ENCODE measurements at regions not wholly inside any gene's neighbourhood (a gene's known extent, or its start where the extent isn't known, plus 50 kb on each side); places are given as distances from the start of the nearest gene placed in this dataset.

GRCh38 chr13:40442231-40442630 is 224.2 kb downstream of the FOXO1 start:
- H3K36me3 ChIP-seq, result no peaks in the 10 kb centered on the region
- H3K27ac Mint-ChIP-seq, result no peak overlapping the region
- H3K4me3 ChIP-seq, result no peak overlapping the region
- H3K27ac ChIP-seq, result no peak overlapping the region
- no peaks in the 10 kb centered on the region for H3K9me3 ChIP-seq (ENCODE audit: low read depth)
- H4K20me1 ChIP-seq (ENCODE audit: low read depth), result no peaks in the 10 kb centered on the region
- H3K4me1 ChIP-seq, result peaks cover 15% of the 10 kb centered on the region
- no peaks in the 10 kb centered on the region for H3K79me2 ChIP-seq (ENCODE audit: low read depth)
- peaks cover 38% of the 10 kb centered on the region for H3K4me1 Mint-ChIP-seq
- no peak overlapping the region for H2AFZ ChIP-seq (replicated peaks)
- H3K9ac ChIP-seq, result no peak overlapping the region
- H3F3A ChIP-seq (ENCODE audit: low read depth), result no peaks in the 10 kb centered on the region
- TF ChIP-seq CTCF (IDR thresholded peaks at IDR 0.05) (no peak), EZH2 (IDR thresholded peaks at IDR 0.05) (no peak), EZH2phosphoT487 (IDR thresholded peaks at IDR 0.05) (no peak)
- peaks cover 13% of the 10 kb centered on the region for H3K9me3 Mint-ChIP-seq
- H3K27me3 Mint-ChIP-seq (ENCODE audit: insufficient read depth, low read depth), result peaks cover 9% of the 10 kb centered on the region
- no peaks in the 10 kb centered on the region for H3K27me3 ChIP-seq
- no peaks in the 10 kb centered on the region for H3K36me3 Mint-ChIP-seq
- no peak overlapping the region for H3K4me2 ChIP-seq
- H3K4me3 Mint-ChIP-seq, result no peak overlapping the region
- DNase-seq (ENCODE audit: low spot score), result no peak

GRCh38 chr13:40442826-40443225 is 223.6 kb downstream of the FOXO1 start:
- Histone ChIP-seq H3K4me2 (no peak overlapping the region), H3K36me3 (no peaks in the 10 kb centered on the region), H3F3A (ENCODE audit: low read depth) (no peaks in the 10 kb centered on the region), H3K27me3 (no peaks in the 10 kb centered on the region), H4K20me1 (ENCODE audit: low read depth) (no peaks in the 10 kb centered on the region), H3K27ac (no peak overlapping the region), H3K9me3 (ENCODE audit: low read depth) (no peaks in the 10 kb centered on the region), H3K9ac (no peak overlapping the region), H3K4me3 (no peak overlapping the region), H3K4me1 (peaks cover 15% of the 10 kb centered on the region), H2AFZ (replicated peaks) (no peak overlapping the region), H3K79me2 (ENCODE audit: low read depth) (no peaks in the 10 kb centered on the region)
- peaks cover 38% of the 10 kb centered on the region for H3K4me1 Mint-ChIP-seq
- no peak for DNase-seq (ENCODE audit: low spot score)
- no peaks in the 10 kb centered on the region for H3K36me3 Mint-ChIP-seq
- peaks cover 16% of the 10 kb centered on the region for H3K9me3 Mint-ChIP-seq
- H3K27ac Mint-ChIP-seq, result no peak overlapping the region
- no peak for TF ChIP-seq EZH2phosphoT487 (IDR thresholded peaks at IDR 0.05)
- TF ChIP-seq CTCF (IDR thresholded peaks at IDR 0.05), result no peak
- no peak for TF ChIP-seq EZH2 (IDR thresholded peaks at IDR 0.05)
- peaks cover 9% of the 10 kb centered on the region for H3K27me3 Mint-ChIP-seq (ENCODE audit: insufficient read depth, low read depth)
- no peak overlapping the region for H3K4me3 Mint-ChIP-seq

- H3K4me2 ChIP-seq, result no peak overlapping the region
- H3K9me3 ChIP-seq (ENCODE audit: low read depth), result no peaks in the 10 kb centered on the region
- no peak for DNase-seq (ENCODE audit: low spot score)
- H3K9ac ChIP-seq, result no peak overlapping the region
- Mint-ChIP-seq H3K36me3 (peaks cover 3% of the 10 kb centered on the region), H3K4me1 (peaks cover 30% of the 10 kb centered on the region), H3K4me3 (no peak overlapping the region), H3K9me3 (peaks cover 24% of the 10 kb centered on the region), H3K27ac (no peak overlapping the region), H3K27me3 (ENCODE audit: insufficient read depth, low read depth) (peaks cover 11% of the 10 kb centered on the region)
- peaks cover 15% of the 10 kb centered on the region for H3K4me1 ChIP-seq
- no peaks in the 10 kb centered on the region for H3K79me2 ChIP-seq (ENCODE audit: low read depth)
- H3K36me3 ChIP-seq, result no peaks in the 10 kb centered on the region
- no peak overlapping the region for H2AFZ ChIP-seq (replicated peaks)
- H3K27me3 ChIP-seq, result no peaks in the 10 kb centered on the region
- no peak overlapping the region for H3K27ac ChIP-seq
- TF ChIP-seq CTCF (IDR thresholded peaks at IDR 0.05) (no peak), EZH2 (IDR thresholded peaks at IDR 0.05) (no peak), EZH2phosphoT487 (IDR thresholded peaks at IDR 0.05) (no peak)
- H3K4me3 ChIP-seq, result no peak overlapping the region
- no peaks in the 10 kb centered on the region for H4K20me1 ChIP-seq (ENCODE audit: low read depth)
- H3F3A ChIP-seq (ENCODE audit: low read depth), result no peaks in the 10 kb centered on the region
Observed at GRCh38 chr13:40444241-40444640, 222.2 kb downstream of the FOXO1 start.
